ENCODE measurements at regions not wholly inside any gene's neighbourhood (a gene's known extent, or its start where the extent isn't known, plus 50 kb on each side); places are given as distances from the start of the nearest gene placed in this dataset.

DNA sequence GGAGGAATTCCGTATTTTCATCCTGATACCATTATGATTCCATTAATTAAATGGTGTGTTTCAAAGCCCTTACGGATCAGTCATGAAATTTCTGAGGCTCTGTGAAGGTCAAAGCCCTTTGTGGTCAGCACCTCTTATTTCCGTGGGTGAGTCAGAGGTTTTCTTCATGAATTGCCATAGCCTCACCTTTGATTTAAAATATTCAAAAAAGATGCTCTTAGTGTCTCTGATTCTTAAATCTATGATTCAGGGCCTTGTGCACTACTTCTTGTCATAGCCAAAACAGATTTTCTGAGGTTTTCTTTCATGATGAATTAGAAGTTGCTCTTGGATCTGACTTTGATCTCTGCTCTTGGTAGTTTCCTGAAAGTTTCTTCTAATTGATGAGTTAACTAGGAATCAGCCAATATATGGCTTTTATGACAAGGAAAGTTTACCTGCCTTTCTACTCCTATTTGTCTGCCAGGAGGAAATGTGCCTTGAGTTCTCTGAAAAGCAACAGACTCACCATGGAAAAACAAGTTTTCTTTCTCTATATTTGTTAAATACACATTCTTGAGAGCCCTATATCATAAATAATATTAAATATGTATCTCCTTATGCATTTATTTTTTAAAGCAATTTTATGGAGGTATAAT is 613.0 kb downstream of the UTRN start:
- H3F3A ChIP-seq (ENCODE audit: control insufficient read depth, insufficient read depth) = no peaks in the 10 kb centered on the region
- TF ChIP-seq CTCF (IDR thresholded peaks at IDR 0.05; ENCODE audit: low read depth, low read length, poor library complexity, severe bottlenecking) (no peak), EZH2phosphoT487 (IDR thresholded peaks at IDR 0.05; ENCODE audit: borderline replicate concordance, low read length) (no peak)
- no peak overlapping the region for H3K4me2 ChIP-seq (ENCODE audit: low read length)
- no peaks in the 10 kb centered on the region for H3K9me2 ChIP-seq (replicated peaks; ENCODE audit: control insufficient read depth, low read length)
- no peaks in the 10 kb centered on the region for H3K4me1 ChIP-seq (ENCODE audit: control insufficient read depth, low read length)
- no peak overlapping the region for H3K4me3 ChIP-seq (ENCODE audit: low read length)
- H3K9me3 ChIP-seq (ENCODE audit: control insufficient read depth, insufficient read depth, low read length) = no peaks in the 10 kb centered on the region
- no peaks in the 10 kb centered on the region for H3K36me3 ChIP-seq (ENCODE audit: control insufficient read depth, low read length)
- H4K20me1 ChIP-seq (ENCODE audit: control insufficient read depth, insufficient read depth, low read depth, low read length) = no peaks in the 10 kb centered on the region
- no peak overlapping the region for H3K27ac ChIP-seq (ENCODE audit: low read depth, low read length)
- no peaks in the 10 kb centered on the region for H3K27me3 ChIP-seq (ENCODE audit: control insufficient read depth, low read length)
- no peaks in the 10 kb centered on the region for H3K79me2 ChIP-seq (ENCODE audit: control insufficient read depth, low read length)

GRCh38 chr6:144898741-144899140 is 613.6 kb downstream of the UTRN start:
- Histone ChIP-seq H3K4me1 (ENCODE audit: control insufficient read depth, low read length) (no peaks in the 10 kb centered on the region), H4K20me1 (ENCODE audit: control insufficient read depth, insufficient read depth, low read depth, low read length) (no peaks in the 10 kb centered on the region), H3K4me3 (ENCODE audit: low read length) (no peak overlapping the region), H3K9me3 (ENCODE audit: control insufficient read depth, insufficient read depth, low read length) (no peaks in the 10 kb centered on the region), H3K79me2 (ENCODE audit: control insufficient read depth, low read length) (no peaks in the 10 kb centered on the region), H3K36me3 (ENCODE audit: control insufficient read depth, low read length) (no peaks in the 10 kb centered on the region), H3F3A (ENCODE audit: control insufficient read depth, insufficient read depth) (no peaks in the 10 kb centered on the region), H3K9me2 (replicated peaks; ENCODE audit: control insufficient read depth, low read length) (no peaks in the 10 kb centered on the region), H3K4me2 (ENCODE audit: low read length) (no peak overlapping the region), H3K27ac (ENCODE audit: low read depth, low read length) (no peak overlapping the region), H3K27me3 (ENCODE audit: control insufficient read depth, low read length) (no peaks in the 10 kb centered on the region)
- TF ChIP-seq CTCF (IDR thresholded peaks at IDR 0.05; ENCODE audit: low read depth, low read length, poor library complexity, severe bottlenecking) (no peak), EZH2phosphoT487 (IDR thresholded peaks at IDR 0.05; ENCODE audit: borderline replicate concordance, low read length) (no peak)

DNA sequence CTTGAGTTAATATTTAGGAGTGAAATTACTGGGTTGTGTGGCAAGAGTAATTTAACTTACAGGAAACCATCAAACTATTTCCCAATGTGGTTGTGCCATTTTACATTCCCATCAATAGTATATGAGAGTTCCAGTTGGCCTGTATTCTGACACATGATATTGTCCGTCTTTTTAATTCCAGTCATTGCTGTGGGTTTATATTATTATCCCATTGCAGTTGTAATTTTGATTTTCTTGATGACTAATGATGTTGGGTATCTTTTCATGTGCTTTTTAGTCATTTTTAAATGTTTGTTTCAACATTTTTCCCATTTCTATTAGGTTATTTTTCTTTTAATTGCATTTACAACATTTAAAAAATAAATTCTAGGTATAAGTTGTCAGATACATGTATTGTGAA is 614.0 kb downstream of the UTRN start:
- Histone ChIP-seq H3K36me3 (ENCODE audit: control insufficient read depth, low read length) (no peaks in the 10 kb centered on the region), H3K79me2 (ENCODE audit: control insufficient read depth, low read length) (no peaks in the 10 kb centered on the region), H3K9me3 (ENCODE audit: control insufficient read depth, insufficient read depth, low read length) (no peaks in the 10 kb centered on the region), H3K27ac (ENCODE audit: low read depth, low read length) (no peak overlapping the region), H3K27me3 (ENCODE audit: control insufficient read depth, low read length) (no peaks in the 10 kb centered on the region), H3K4me2 (ENCODE audit: low read length) (no peak overlapping the region), H3F3A (ENCODE audit: control insufficient read depth, insufficient read depth) (no peaks in the 10 kb centered on the region), H3K4me1 (ENCODE audit: control insufficient read depth, low read length) (no peaks in the 10 kb centered on the region), H3K4me3 (ENCODE audit: low read length) (no peak overlapping the region), H4K20me1 (ENCODE audit: control insufficient read depth, insufficient read depth, low read depth, low read length) (no peaks in the 10 kb centered on the region), H3K9me2 (replicated peaks; ENCODE audit: control insufficient read depth, low read length) (no peaks in the 10 kb centered on the region)
- no peak for TF ChIP-seq CTCF (IDR thresholded peaks at IDR 0.05; ENCODE audit: low read depth, low read length, poor library complexity, severe bottlenecking)
- no peak for TF ChIP-seq EZH2phosphoT487 (IDR thresholded peaks at IDR 0.05; ENCODE audit: borderline replicate concordance, low read length)
